RCC 7860 (cell line): ENCODE measurements at regions not wholly inside any gene's neighbourhood (a gene's known extent, or its start where the extent isn't known, plus 50 kb on each side); places are given as distances from the start of the nearest gene placed in this dataset.

Source experiments
- DNase-seq: peaks from one replicate; pipeline ENCODE4 v3.0.0-alpha.2; 2015; ENCODE audit warnings: low spot score
- FAIRE-seq: peaks from 2 replicates; lab custom pipeline; 2012; peaks lifted over from hg19 to GRCh38; lab: Jason Lieb, UNC

DNA sequence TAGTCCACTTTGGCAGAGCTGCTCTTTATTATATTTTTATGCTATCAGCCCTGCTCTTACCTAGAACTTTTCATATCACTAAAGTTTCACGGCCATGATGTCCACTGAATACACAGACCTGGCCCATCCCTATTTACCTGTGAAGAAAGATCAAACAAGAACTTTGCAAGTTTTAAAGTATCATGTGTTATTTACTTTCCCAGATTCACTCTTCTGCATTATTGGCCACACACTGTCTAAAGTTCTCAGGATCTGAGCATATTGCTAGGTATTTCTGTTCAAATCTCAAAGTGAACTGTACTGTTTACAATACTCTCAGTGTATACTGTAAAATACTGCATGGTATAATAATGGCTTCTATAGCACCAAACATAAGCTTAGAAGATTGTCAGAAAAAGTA lies 405.2 kb downstream of the KLF12 start:
- DNase-seq, result no peak
- FAIRE-seq, result no peak

DNA sequence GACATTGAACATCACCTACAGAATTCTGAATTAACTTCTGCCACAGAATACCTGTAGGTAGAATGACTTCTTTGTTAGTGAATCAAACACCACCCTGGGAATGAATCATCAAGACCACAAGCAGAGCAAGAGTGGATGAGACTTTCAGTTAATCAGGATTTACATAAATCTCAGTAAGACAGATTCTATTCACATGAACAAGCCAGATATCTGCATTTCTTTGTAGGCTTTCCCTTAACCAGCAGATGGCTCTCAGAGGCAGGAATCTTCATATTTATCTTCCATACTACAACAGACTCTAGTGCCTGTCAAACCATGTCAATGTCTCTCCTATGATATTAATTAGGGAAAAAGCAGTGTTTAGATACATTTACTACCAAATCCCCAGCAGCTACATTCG lies 412.1 kb downstream of the KLF12 start:
- DNase-seq (peak; percentile 75), FAIRE-seq (peak; percentile 85)

DNA sequence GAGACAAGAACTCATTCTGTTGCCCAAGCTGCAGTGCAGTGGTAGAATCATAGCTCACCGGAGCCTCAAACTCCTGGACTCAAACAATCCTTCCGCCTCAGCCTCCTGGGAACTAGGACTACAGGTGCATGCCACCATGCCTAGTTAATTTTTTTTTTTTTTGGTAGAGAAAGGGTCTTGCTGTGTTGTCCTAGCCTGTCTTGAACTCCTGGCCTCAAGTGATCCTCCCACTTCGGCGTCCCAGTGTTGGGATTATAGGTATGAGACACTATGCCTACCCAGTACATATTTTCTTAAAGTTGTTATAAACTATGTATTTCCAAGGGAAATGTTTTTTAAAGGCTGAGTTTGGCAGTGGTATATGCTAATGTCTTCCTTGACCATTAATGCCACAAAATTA lies 412.6 kb downstream of the KLF12 start:
- DNase-seq (no peak), FAIRE-seq (no peak)

DNA sequence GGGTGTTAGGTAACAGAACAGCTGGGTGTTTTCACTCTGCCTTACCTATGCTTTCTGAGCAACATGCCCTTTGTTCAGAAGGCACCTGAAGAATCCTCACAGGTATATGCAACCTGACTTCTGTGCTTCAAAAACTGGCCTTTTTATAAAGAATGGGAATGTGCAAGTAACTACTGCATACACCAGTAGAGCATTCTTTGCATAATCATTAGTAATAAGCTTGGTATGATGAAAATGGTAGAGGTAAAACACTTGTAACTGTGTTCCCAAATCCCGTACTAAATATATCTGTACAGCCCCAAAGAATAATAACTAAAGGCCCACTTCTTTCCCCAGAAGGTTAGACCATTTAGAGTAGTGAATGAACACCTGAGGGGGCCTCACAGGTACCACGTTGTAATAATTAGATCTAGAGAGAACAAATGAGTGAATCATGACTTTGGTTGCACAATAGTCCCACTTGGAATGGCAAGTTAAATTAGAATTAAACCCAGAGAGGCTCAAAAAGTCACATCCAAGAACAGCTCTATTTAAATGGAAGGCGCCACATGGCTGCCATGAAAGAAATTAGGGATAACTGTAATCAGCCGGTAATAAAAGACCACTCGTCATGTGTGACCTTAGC lies 413.9 kb downstream of the KLF12 start:
- FAIRE-seq (no peak), DNase-seq (no peak)

DNA sequence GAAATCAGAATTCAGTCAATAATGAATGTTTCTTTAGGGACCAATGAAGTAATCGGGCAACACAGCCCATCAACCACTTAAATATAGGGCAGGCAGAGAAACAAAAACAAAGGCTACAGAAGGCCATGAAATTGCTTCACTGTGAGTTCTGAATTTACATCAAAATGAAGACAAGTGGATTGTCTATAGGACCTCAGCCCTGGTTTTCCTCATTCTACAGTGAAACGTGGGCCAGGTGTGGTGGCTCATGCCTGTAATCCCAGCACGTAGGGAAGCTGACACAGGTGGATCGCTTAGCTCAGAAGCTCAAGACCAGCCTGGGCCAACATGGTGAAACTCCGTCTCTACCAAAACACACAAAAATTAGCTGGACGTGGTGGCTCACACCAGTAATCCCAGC lies 416.0 kb downstream of the KLF12 start:
- no peak for DNase-seq
- FAIRE-seq, result no peak

DNA sequence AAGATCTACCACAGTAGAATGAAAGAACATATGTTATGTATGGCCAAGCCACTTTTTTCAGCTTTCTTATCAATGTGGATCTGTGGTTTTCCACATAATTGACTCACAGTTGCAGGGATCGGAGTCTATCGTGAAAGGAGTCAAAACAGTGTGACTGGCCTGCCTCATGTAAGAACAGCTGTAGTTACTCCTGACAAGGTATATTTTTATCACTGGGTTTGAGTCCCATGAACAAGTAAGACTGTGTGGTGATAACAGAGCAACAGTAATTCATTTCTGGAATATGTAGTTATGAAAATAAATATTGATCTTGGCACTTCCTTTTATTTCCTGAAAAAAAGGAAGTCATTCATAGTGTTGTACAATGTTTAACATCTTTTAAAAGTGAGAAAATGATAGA lies 416.6 kb downstream of the KLF12 start:
- DNase-seq (peak; percentile 7), FAIRE-seq (peak; percentile 10)

DNA sequence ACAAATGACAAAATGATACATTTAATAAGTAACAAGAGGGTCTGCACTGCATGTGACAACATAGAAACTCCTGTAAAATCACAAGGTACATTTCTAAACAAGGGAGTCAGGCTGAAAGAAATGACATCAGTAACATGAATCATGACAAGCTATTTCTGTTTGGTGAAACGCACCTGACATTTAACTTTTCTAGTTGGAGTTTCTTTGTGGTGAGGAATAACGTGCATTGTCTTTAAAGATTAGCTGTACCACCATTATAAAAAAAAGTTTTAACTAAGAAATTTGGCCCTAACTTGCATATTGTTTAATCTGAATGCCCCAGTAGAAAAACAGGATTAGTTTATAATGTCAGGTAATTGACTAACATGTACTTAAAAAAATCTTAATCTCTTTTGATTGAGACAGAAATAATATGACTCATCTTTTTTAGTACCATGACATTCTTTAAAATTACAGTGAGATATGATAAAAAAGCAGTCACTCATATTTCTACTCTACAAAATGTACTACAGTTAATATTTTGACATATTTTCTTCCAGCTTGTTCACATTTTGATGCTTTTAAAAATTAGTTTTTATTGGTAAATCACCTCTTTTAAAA lies 418.2 kb downstream of the KLF12 start:
- no peak for DNase-seq
- no peak for FAIRE-seq

DNA sequence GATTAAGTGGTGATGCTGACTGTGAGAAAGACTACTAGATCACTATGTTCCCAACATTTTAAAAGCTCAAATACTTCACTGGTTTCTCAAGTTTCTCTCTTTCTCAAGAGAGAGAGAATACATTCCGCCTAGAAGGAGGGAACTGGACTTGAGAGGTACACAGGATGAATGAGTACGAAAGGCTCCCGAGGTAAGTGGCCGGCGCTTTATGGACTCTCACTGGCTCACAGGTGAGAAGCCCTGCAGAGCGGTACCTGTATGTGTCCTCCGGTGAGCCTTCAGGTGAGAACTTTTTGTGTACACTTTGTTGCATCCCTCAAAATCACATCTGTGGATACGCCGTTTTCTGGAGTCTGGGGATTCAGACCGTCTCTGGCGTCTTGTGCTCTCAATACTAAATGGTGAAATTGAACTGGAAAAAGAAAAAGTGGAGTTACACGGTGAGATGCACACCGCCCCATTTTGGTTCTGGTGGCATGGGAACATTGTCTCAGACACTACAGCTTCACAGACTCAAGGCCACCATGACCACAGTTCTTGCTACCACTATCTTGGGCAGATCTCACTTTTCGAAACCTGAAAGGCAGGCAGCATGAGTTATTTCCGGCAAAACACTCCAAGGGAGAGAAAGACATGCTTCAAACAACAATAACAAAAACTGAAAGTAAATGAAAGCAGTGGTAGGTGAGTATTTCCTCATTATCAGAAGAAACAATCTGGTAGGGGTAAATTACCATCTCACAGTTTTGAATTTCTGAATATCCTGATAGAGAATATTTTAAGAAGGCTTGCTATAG lies 418.9 kb downstream of the KLF12 start:
- FAIRE-seq (no peak), DNase-seq (no peak)

DNA sequence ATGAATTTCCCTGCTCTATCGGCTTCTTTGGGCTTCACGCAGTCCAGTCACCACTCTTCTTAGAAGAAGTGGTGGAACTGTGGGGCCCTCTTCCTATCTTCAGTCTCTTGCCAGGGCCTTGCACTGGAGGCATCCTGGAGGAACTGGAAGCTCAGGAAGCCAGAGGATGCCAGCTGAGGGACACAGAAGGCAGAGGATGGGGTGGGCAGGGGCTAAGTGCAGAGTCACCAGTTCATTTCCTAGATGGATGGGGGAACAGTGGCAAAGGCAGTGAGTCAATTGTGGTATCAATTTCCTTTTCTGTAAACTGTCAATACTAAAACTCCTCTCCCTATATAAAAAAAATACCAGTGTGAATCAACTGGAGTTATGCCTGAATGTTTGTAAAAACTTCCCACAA lies 419.7 kb downstream of the KLF12 start:
- no peak for FAIRE-seq

DNA sequence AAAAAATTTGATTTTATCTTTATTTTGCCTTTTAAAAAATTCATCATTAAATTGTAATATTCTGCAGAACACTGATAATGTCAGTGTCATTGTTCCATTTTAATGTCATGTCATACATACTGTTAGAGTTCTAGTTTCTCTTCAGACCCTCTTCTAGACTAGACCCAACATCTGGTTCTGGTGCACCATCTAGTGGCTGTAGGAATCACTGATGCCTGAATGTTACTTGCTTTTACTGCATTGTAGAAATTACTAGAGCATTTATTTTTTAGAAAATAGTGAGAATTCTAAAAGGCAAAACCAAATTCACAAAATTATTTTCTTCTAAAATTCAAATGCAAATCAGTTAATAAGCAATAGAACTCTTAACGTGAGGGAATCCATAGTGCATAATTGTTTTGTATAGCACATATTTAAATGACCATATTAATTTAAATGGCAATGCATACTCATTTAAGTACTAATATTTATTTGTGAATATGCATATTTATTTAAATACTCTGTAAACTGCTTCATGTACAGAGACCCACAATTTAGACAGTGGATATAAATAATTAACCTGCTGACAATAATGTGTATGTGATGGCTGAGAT lies 425.7 kb downstream of the KLF12 start:
- peak; percentile 56 for FAIRE-seq

More for the DNA sequence above, 419.7 kb downstream of the KLF12 start:
- no peak for DNase-seq

DNA sequence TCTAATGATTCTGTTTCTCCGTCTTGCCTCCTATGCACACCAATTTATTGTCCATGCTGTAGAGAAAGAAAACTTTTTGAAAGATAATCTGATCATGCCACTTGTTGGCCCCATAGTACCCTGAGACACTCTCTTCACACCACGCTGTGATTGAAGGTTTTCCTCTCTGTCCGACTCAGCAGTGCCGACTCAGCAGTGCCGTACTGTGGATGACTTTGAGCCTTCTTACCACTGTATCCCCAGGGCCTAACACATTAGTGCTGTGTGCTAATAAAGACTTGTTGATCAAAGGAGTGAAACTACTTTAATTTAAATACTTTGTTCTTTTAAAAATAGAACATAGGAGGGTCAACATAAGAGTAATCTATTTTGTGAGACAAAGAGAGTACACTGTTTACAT lies 429.6 kb downstream of the KLF12 start:
- DNase-seq, result no peak
- no peak for FAIRE-seq

More for the DNA sequence above, 425.7 kb downstream of the KLF12 start:
- peak; percentile 34 for DNase-seq

DNA sequence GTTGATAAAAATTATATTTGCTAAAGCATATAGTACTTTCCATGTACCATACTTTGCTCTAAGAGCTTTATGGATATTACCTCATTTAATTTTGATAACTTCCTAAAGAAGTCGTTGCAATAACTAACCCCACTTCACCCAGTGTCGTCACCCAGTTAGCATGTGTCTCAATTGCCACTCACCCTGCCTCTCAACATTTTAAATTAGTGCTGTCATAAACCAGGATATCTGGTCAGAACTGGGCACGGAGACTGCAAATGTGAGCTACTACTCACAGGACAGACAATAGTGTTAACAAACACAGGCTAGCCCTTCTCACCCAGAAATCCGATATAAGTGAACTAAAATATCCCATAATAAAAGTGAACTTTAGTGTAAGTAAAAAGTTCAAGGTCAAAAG lies 430.6 kb downstream of the KLF12 start:
- DNase-seq (no peak), FAIRE-seq (no peak)

DNA sequence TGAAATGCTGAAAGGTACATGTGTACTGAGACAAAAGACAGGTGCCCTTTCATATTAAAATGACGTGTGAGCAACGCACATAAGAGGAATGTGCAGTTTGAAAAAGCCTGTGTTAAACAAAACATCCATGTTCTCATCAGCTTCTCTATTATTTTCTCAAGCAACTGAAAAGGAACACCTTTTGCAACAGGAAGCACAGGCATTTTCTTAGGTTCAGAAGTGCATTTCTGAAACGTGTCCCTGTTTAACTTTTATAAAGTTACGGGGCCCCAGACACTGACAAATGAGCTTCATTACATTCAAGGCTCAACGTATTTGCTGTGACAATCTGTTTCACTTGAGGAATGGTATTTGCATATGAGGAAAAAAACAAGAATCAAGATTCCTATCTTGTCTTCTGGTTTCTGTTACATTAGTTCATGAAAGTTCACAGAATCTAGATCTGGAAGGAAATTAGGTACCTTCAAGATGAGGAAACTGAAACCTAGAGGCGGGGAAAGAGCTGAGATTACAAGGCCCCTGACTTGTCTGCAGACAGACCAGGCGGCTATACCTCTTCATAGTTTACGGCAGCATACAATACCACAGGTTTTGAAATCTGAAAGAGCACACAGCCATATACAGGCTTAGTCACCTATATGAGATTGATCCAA lies 431.7 kb downstream of the KLF12 start:
- DNase-seq, result no peak

DNA sequence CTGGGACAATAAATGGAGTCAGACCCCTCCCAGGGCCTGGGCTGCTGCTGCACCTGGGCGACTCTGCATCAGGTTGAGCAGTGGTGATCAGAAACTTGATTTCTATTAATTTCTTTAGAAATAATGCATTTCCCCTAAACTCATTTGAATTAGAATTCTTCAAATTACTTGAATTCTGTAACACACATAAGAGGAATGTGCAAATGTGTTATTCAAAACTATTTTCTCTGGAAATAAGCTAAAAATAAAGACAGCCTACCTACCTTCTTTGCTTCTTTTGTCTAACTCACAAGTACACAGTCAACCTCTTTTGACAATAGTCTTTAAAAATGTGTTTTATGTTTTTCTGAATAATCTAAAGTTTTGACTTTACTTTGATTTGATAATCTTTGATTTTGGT lies 433.0 kb downstream of the KLF12 start:
- no peak for DNase-seq
- no peak for FAIRE-seq

More for the DNA sequence above, 431.7 kb downstream of the KLF12 start:
- no peak for FAIRE-seq

DNA sequence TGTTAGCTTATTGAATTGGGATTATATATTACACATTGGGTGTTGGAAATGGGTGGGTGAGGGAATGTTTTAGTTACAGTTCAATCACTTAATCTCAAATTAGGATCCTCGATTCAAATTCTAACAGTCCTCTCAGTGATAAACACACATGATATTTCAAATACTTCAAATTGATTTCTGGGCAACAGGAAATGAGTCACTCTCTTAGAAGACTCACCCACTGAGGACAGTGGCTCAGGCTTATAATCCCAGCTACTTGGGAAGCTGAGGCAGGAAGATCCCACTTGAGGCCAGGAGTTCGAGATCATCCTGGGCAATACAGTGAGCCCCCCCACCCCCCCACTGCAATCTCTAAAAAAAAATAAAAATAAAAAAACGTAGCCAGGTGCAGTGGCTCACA lies 435.3 kb downstream of the KLF12 start:
- DNase-seq (no peak), FAIRE-seq (no peak)

DNA sequence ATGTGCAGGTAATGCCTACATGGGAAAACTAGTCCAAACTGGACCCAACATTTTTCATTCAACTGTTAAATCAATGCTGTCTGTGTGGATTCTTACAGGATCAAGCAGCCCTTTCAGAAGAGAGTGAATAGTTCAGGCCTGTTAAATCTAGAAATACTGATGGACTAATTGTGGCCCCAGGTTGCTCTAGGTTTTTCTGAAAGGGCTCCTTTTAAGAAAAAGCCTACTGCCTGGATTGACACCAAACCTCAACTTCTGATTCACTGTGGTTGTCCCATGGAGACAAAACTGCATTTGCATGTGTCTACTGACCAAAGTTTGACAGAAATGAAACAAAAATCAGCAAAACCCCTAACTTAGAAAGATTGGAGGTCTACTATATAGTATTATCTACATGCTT lies 437.0 kb downstream of the KLF12 start:
- DNase-seq, result no peak

DNA sequence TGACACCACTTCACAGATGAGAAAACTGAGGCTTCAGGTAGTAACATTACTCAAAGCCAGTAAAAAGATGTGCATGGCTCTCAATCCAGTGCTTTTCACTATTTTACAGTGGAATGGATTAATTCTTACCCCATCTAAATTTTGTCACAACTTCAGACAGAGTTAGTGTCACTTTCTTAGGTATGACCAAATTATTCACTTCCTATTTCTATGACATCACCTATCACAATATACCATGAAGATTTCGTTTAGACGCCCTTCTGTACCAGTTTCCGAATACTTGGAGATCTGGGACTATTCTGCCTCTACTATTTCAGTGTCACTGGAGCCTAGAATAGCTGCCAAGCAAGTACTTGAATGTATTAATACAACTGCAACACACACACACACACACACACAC lies 437.5 kb downstream of the KLF12 start:
- DNase-seq (no peak), FAIRE-seq (no peak)

More for the DNA sequence above, 437.0 kb downstream of the KLF12 start:
- no peak for FAIRE-seq

DNA sequence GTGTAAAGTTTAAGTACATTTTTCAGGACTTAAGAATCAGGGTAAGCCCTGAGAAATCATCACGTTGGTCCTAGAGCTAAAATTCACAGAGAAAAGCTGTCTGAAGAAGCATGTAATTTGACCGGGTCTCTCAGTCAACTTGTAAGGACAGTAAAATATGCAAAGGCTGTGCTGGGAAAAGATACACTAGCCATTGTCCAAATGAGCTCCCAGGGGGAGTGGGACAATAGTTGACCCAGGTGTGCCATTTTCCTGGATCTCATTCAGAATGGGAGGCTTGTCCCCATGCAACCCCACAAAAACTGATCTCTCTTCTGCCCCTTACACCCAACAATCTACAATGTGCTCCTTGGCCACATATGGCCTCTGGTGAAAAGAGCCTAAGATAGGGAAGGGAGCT lies 437.9 kb downstream of the KLF12 start:
- DNase-seq (no peak), FAIRE-seq (no peak)

DNA sequence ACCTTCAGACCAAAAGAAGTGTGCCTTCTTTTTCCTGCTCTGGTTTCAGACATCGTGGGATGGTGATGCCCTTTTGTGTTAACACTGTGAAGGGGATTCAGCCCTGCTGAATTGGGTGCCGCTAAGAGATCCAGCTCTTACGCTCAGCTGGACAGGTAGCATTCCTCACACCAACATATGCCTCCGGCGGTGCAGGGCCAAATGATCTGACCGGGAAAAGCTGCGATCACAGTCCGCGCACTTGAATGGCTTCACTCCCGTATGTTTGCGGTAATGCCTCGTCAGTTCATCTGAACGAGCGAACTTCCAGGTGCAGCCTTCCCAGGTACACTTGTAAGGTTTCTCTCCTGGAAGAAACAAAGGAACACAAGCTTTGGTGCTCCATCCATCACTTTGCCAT lies 438.9 kb downstream of the KLF12 start:
- DNase-seq (no peak), FAIRE-seq (no peak)

DNA sequence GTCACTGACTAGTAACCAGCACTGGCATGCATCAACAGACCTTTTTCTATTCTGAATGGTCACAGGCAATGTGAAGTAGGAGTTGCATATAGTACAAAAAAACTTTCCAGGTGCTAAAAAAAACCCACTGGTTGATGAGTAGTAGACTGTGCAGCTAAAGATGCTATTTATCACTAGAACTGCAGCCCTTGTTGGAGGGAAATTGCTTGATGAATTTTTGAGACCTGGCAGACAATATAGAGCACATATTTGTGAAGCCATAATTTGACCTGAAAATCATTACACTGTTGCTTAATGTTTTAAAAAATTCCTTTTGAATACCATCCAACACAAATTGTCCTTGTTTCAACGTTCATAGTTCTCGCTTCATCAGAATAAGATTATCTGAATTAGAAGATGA lies 441.0 kb downstream of the KLF12 start:
- FAIRE-seq (no peak), DNase-seq (no peak)

DNA sequence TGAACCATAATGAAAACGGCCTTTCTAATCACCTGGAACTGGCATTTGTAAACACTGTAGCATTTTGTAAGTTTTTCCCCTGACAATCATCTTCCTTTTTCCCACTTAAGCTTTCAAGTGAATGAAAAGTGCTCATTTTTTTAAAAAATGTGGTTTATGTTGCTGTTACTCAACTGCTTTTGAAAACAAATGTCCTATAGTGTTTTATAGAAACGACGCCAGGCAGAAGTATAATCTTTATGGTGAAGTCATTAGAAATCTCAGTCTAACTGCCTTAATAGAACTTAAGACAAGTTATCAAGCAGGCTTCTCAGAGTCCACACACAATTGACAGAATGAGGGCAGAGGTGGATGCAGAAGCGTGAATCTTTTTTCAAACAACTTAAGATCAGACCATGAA lies 442.3 kb downstream of the KLF12 start:
- no peak for DNase-seq
- no peak for FAIRE-seq
